Renal cortex interstitium (tissue), 11 donors: ENCODE measurements at regions not wholly inside any gene's neighbourhood (a gene's known extent, or its start where the extent isn't known, plus 50 kb on each side); places are given as distances from the start of the nearest gene placed in this dataset.
A peak's percentile ranks its signal among the peaks of the same experiment; 100 is the strongest.

ENCODE experiments used
- DNase-seq, 11 donors: peaks; one replicate each; pipeline ENCODE4 v3.0.0-alpha.2; 2013; ENCODE audit warnings: low read depth in 9 of 11, low spot score in 4 of 11; ENCODE audit errors: extremely low read depth in 1 of 11

- DNase-seq: no peak
These were observed 153.8 kb upstream of the HDAC9 start for GRCh38 chr7:18341756-18342155.

- DNase-seq: no peak
These were observed 152.5 kb upstream of the HDAC9 start for GRCh38 chr7:18343047-18343446.

GRCh38 chr7:18344536-18344935 is 151.0 kb upstream of the HDAC9 start:
- no peak for DNase-seq

GRCh38 chr7:18345641-18346234 is 149.8 kb upstream of the HDAC9 start:
- DNase-seq: peak in 8 of 11 donors; percentile 34 to 70 (median 51)

GRCh38 chr7:18347170-18347569 is 148.4 kb upstream of the HDAC9 start:
- DNase-seq: no peak

GRCh38 chr7:18350678-18351077 is 144.9 kb upstream of the HDAC9 start:
- DNase-seq: no peak

DNA sequence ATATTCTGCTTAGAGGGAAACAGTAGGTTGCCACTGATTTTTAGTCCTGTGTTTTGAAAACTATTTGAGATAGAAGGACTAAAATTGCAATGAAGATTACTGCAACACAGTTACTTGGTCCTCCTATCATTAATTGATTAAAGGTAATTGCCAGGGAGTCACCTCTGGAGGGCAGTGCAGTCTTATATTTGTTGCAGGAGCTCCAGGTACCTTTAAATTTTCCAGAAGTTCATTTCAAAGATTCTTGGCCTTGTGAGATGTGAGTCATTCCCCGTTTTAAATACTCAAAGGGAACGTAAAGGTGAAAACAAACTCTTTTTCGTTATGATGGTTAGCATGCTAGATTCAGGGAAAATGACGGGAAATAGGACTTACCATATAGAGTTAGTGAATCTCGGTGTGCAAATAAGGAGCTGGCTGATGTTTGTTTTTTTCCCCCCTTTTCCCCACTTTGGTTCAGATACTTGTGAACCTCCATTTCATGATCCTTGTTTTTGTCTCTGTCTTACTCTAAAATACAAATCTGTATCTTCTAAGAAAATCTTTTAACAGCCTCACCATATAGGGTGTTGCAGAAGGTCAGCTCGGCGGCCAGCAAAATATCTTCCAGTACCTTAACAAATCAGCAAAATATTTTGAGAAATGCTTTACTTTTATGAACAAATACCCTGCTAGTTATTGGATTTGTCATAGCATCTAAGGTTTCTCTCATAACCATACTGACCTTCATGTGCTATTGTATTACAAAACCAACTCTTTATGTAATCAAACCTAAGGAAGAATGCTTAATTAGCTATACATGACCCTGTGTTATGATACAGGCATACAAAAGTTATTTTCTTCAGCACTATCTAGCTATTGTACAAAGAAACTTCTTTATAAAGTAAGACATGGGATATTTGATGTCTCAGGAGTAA is 143.0 kb upstream of the HDAC9 start:
- DNase-seq: peak in 8 of 11 donors; percentile 30 to 66 (median 44)

DNA sequence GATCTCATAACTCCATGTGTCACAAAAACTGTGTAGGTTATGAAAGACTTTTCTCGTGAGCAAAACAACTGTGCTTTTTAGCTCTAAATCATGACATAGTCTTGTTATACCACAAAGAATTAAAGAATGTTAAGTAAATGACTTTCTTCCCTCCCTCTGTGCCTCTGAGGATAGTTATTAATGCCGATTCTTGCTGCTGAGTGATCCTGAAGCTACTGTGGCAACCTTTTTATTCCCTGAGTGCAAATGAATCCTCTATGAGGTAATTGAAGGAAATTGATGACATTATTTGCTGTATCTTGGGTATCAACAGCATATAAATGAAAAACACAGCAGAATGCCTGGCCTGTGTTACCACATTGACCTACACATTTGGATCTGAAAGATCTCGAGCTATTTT is 142.2 kb upstream of the HDAC9 start:
- DNase-seq: no peak

GRCh38 chr7:18354108-18355085 is 141.2 kb upstream of the HDAC9 start:
- DNase-seq: no peak

GRCh38 chr7:18356191-18356645 is 139.3 kb upstream of the HDAC9 start:
- DNase-seq: peak in 2 of 11 donors; percentile 33 to 36

GRCh38 chr7:18357691-18358090 is 137.9 kb upstream of the HDAC9 start:
- DNase-seq: no peak

- no peak for DNase-seq
These were observed 133.8 kb upstream of the HDAC9 start for GRCh38 chr7:18361756-18362155.

GRCh38 chr7:18363751-18364380 is 131.7 kb upstream of the HDAC9 start:
- no peak for DNase-seq

GRCh38 chr7:18364396-18364795 is 131.2 kb upstream of the HDAC9 start:
- no peak for DNase-seq

DNA sequence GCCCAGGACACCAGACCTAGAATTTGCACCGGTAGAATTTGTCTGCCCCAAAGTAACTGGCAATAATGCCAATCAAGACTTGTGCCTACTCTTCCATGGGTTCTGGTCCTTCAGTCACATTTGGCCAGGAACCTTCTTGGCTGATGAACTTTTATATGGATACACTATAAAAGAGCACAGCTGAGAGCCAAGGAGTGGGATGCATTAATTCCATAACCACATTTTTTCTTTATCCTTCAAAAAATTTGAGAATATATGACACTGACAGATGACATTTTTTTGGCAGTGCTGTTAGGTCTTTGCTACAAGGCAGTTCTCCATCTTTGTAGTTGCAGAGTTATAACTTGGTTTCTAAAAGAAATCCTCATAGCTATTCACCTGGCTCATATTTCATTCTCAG is 129.2 kb upstream of the HDAC9 start:
- DNase-seq: no peak

DNA sequence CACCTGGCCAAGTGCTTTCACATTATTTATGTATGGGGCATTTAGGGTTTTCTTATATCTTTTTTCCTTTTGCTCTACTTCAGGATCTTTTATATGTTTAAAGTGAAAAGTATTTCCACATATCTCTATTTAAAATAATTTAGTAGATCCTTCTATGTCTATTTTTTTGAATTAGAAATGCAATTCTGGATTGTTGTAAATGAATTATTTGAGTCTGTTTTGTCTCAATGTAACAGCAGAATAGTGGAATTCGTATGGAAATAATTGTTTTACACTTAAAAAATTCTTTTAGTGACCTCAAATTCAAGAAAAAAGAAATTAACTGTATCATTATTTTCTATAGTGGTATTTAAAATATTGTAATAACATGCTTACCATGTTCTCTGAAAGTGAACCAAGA is 126.5 kb upstream of the HDAC9 start:
- no peak for DNase-seq

DNA sequence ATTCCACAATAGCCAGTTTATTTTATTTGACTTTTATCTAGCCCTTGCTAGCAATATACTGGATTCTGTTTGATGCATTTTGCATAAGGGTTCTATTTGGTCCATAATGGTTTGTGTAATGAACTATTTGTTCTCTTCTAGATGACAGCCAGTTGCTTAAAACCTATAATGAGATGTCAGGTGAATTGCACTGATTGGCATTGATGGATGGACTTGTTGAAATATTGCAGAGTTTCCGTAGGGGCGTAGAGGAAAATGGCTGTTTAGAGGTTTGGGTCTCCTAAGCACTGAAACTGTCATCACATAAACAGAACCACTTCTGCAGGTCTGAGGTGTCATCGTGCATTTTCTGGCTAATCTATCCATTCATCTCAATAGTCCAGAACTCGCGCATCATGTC is 124.9 kb upstream of the HDAC9 start:
- no peak for DNase-seq

GRCh38 chr7:18378989-18379605 is 116.5 kb upstream of the HDAC9 start:
- DNase-seq: no peak
